GM21737 (cell line): ENCODE measurements at regions not wholly inside any gene's neighbourhood (a gene's known extent, or its start where the extent isn't known, plus 50 kb on each side); places are given as distances from the start of the nearest gene placed in this dataset.

ENCODE experiments used
- ATAC-seq: cut with Tn5 transposase; IDR thresholded peaks from one replicate; pipeline ENCODE4 v1.9.1; 2021; ENCODE audit warnings: mild to moderate bottlenecking, moderate library complexity; ENCODE audit not compliant: unreplicated experiment

GRCh38 chr11:116275635-116276034 lies 497.2 kb downstream of the BUD13 start:
- no peak for ATAC-seq

GRCh38 chr11:116274521-116274920 lies 498.3 kb downstream of the BUD13 start:
- ATAC-seq, result no peak

- no peak for ATAC-seq
Observed at GRCh38 chr11:116272181-116272789, 500.5 kb downstream of the BUD13 start.

GRCh38 chr11:116271479-116271878 lies 501.3 kb downstream of the BUD13 start:
- no peak for ATAC-seq

GRCh38 chr11:116267146-116267545 lies 505.6 kb downstream of the BUD13 start:
- no peak for ATAC-seq

- no peak for ATAC-seq
Observed at GRCh38 chr11:116263770-116264169, 509.0 kb downstream of the BUD13 start.

GRCh38 chr11:116263019-116263418 lies 509.8 kb downstream of the BUD13 start:
- ATAC-seq, result no peak

- no peak for ATAC-seq
Observed at GRCh38 chr11:116262370-116262769, 510.4 kb downstream of the BUD13 start.

- no peak for ATAC-seq
Observed at GRCh38 chr11:116261606-116262005, 511.2 kb downstream of the BUD13 start.

- ATAC-seq, result no peak
Observed at GRCh38 chr11:116258821-116259220, 514.0 kb downstream of the BUD13 start.

- no peak for ATAC-seq
Observed at GRCh38 chr11:116257883-116258282, 514.9 kb downstream of the BUD13 start.

- no peak for ATAC-seq
Observed at GRCh38 chr11:116257092-116257491, 515.7 kb downstream of the BUD13 start.

- ATAC-seq, result no peak
Observed at GRCh38 chr11:116256215-116256614, 516.6 kb downstream of the BUD13 start.

GRCh38 chr11:116255321-116255953 lies 517.4 kb downstream of the BUD13 start:
- ATAC-seq, result no peak

GRCh38 chr11:116250155-116250554 lies 522.6 kb downstream of the BUD13 start:
- no peak for ATAC-seq

- no peak for ATAC-seq
Observed at GRCh38 chr11:116249561-116249960, 523.2 kb downstream of the BUD13 start.

- no peak for ATAC-seq
Observed at GRCh38 chr11:116244889-116245288, 527.9 kb downstream of the BUD13 start.

- no peak for ATAC-seq
Observed at GRCh38 chr11:116244439-116244838, 528.3 kb downstream of the BUD13 start.

- no peak for ATAC-seq
Observed at GRCh38 chr11:116243991-116244390, 528.8 kb downstream of the BUD13 start.

GRCh38 chr11:116242006-116242405 lies 530.8 kb downstream of the BUD13 start:
- ATAC-seq, result no peak

- ATAC-seq, result no peak
Observed at GRCh38 chr11:116240710-116241109, 532.1 kb downstream of the BUD13 start.

- ATAC-seq, result no peak
Observed at GRCh38 chr11:116239247-116239646, 533.5 kb downstream of the BUD13 start.
